Stimulated activated CD4-positive, alpha-beta T cell treated with anti-CD3 and anti-CD28 coated beads, Interleukin-2, amount 100 ng/mL, for 24 hours (primary cell): ENCODE measurements at regions not wholly inside any gene's neighbourhood (a gene's known extent, or its start where the extent isn't known, plus 50 kb on each side); places are given as distances from the start of the nearest gene placed in this dataset.

Experiments used
- DNase-seq, 2 donors: peaks; one replicate each; pipeline ENCODE4 v3.0.0-alpha.2; 2020

GRCh38 chr4:14504162-14504561, 498.1 kb upstream of the CPEB2 start:
- no peak for DNase-seq

- no peak for DNase-seq
Measured at GRCh38 chr4:14513471-14513870, 488.8 kb upstream of the CPEB2 start.

DNA sequence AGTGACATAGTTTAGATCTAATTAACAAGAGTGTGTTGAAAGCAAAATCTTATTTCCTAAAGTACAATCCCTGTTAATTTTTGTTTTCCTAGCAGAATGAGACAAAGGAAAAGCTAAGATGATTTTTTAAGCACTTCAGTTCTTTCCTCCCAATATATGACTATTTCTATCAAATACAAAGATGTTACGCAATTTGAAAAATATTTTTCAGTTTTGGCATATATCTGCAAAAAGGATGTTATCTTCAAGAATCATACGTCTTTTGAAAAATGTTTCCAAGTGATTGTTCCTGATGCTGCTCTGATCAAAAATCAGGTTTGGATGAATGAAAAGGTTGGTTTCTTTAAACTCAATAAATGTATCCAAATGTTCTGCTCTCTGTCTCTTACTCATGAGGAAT, 486.7 kb upstream of the CPEB2 start:
- DNase-seq = no peak

GRCh38 chr4:14518136-14518535, 484.1 kb upstream of the CPEB2 start:
- no peak for DNase-seq

DNA sequence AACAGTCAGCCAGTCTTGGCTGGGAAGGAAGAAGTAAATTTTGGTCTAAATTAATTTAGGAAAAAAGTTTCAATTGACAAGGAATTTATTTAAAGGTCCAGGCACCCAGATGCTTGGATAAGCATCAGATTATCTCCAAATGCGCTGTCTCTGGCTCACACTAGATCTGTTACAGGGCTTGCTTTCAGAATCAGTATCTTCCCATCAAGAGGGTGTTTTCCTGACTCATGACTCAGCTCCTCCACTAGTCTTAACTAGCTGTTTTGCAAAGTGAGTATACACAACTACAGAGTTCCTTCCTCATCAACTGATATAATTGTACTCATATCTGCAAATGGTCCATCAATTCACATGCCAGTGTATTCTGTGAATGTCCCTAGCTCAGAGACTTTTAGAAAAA, 482.1 kb upstream of the CPEB2 start:
- no peak for DNase-seq

- no peak for DNase-seq
Measured at GRCh38 chr4:14524276-14524675, 478.0 kb upstream of the CPEB2 start.

- DNase-seq = no peak
Measured at GRCh38 chr4:14528918-14529317, 473.4 kb upstream of the CPEB2 start.

GRCh38 chr4:14529653-14530052, 472.6 kb upstream of the CPEB2 start:
- no peak for DNase-seq

DNA sequence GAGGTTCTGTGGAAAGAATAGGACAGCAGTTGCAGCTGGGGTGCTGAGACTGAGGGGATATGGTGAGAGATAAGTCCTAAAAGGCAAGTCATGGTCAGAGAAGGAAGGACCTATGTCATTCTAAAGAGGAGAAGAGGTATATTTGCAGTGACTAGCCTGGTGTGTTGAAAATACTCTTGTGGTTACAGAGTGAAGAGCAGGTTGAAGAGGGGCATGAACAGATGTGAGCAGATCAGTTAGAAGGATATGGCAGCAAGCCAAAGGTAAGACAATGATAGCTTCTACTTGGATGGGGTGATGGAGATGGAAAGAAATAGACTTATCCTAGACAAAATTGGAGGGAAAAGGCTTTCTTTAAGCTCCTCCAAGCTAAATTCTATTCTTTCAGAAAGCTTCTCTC, 469.8 kb upstream of the CPEB2 start:
- DNase-seq = no peak

DNA sequence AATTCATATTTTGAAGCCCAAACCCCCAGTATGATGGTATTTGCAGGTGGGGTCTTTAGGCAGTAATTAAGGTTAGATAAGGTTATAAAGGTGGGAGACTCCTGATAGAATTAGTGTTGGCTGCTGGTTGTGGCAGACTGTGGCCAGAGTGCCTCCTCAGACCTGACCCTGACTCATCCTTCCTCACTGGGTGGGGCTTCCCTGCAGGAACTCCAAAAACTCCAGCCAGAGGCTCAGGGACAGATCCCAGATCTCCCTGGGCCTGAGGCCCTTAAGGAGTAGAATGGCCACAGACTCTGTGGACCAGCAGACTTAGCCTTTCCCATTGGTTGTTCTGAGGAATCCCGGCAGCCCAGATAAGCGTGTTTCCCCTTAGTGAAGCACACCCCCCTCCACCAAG, 463.0 kb upstream of the CPEB2 start:
- DNase-seq = no peak

DNA sequence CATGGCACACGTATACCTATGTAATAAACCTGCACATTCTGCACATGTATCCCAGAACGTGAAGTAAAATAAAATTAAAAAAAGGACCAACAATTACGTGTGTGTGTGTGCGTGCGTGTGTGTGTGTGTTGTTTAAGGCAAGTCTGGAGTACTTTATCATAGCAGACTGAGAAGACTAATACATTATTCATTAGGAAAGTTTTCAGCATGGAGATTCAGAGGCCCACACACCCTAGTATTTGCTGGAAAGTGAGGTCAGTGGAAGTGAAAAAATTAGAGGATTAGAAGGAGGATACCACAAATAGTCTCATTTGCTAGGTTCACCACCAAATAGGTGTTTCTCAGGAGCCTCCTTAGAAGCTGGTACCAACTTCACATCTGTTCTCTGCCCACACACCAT, 457.1 kb upstream of the CPEB2 start:
- no peak for DNase-seq

- no peak for DNase-seq
Measured at GRCh38 chr4:14545807-14546206, 456.5 kb upstream of the CPEB2 start.

- DNase-seq = no peak
Measured at GRCh38 chr4:14552119-14552518, 450.2 kb upstream of the CPEB2 start.

DNA sequence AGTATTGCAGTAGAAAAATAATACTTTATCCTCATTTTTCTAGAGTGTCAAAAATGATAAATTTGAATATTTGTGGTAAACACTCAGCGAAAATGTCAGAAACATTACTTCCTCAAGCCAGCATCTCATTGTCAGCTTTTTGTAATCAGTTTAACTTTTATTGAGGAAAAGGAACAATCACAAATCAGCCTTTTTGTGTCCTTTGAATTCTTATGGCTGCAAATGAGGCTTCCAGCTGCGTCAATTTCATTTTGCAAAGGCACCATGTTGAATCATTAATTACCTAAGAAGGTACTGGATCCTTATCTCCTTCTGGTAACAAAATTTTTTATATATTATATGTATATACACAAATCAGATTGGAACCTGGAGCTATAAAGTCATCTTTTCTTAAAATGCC, 442.6 kb upstream of the CPEB2 start:
- DNase-seq = no peak

DNA sequence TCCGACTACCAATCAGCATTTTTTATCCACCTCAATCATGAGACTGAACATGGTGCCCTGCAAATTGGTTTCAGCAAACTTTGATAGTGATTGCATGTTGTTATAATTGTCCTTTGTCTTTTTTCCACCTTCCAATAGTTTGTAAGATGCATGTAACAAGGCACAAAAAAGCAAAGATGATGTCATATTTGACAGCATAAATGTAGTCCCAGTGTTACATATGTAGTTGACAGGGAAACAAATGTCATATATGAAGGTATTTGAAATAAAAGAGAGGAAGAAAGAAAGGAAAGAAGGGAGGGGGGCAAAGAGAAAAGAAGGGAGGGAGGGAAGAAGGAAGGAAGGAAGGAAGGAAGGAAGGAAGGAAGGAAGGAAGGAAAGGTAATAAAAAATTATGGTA, 441.7 kb upstream of the CPEB2 start:
- DNase-seq = no peak

GRCh38 chr4:14562901-14563300, 439.4 kb upstream of the CPEB2 start:
- DNase-seq = no peak

DNA sequence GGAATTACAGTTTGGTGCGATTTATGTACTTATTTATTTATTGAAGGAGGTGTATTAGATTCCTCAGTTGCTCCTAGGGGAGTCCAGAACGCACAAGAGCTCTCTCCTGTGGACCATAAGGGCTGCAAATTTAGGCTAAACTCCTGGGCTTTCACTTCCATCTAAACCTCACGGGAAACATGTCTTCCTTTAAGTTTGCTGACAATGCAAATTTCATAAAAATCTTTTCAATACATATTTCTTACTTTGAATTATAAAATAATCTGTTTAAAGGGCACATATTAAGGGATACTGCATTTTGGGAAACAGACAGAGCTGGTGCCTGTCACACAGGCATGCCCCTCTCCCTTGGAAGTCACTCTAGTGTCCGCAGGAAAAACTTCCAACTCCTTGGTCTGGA, 438.0 kb upstream of the CPEB2 start:
- DNase-seq = no peak

DNA sequence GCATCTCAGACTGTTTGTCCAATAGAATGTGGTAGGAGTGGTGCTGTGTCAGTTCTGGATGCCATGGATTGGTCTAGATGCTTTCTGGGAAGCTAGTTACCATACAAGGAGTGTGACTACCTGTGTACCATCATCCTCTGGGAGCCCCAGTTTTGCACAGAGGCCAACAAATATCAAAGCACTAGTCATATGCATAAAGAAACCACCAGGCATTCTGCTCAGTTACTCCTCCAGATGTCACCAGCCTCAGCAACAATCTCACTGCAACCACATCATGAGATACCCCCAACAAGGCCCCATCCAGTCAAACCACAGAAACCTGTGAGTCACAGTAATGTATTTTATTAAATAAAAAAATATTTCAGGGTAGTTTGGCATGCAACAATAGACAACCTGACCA, 435.8 kb upstream of the CPEB2 start:
- no peak for DNase-seq

DNA sequence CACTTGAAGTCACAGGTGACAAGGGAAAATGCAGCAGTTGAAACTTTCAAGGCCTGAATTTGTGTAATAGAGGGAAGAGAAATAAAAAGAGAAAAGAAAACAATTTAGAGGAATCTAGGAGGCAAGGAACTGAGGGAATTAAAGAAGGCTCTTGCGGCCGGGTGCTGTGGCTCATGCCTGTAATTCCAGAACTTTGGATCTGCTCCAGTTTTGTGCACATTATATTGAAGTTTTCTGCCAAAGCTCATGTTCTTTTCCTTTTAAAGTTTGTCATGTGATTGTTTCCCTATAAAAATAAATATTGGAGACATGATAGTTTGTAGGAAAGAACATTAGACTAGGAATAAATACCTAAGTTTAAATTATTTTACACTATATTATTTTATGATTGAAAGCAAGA, 433.9 kb upstream of the CPEB2 start:
- DNase-seq = no peak

DNA sequence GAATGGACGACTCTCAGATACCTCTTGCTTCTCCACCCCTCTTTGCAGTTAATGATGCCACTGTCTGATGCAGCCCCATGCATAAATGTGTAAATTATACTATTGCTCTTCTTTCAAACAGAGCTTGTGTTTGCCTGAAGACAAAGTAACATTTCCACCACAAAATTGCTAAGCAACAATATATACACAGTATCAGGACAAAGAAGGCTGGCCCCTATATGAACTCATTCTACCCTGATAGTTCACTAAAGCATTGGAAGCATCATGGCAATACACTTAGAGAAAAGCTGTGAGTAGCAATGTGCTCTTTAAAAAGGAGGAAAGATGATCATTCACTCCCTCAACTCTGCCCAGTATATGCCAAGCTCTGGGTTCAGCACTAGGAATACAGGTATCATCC, 427.0 kb upstream of the CPEB2 start:
- no peak for DNase-seq

GRCh38 chr4:14575919-14576318, 426.4 kb upstream of the CPEB2 start:
- no peak for DNase-seq

GRCh38 chr4:14580061-14580460, 422.2 kb upstream of the CPEB2 start:
- no peak for DNase-seq

GRCh38 chr4:14581741-14582140, 420.5 kb upstream of the CPEB2 start:
- no peak for DNase-seq

DNA sequence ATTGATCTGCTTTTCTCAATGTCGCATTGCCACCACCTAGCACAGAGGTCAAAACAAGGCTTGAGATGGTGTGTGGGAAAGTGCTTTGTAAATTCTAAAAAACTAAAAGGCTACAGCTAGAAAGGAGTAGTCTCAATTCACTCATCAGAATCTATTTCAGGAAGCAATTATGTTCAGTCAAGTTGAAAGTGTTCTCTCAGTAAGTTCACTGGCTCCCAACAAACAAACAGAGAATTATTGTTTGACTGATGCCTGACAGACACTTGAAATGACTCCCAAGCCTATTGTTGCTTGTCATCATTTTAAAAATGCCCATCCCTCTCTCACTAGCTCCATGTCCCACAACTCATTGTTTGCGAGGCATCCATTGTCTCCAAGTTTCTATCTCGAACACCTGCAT, 419.6 kb upstream of the CPEB2 start:
- no peak for DNase-seq

GRCh38 chr4:14583331-14583730, 418.9 kb upstream of the CPEB2 start:
- no peak for DNase-seq

DNA sequence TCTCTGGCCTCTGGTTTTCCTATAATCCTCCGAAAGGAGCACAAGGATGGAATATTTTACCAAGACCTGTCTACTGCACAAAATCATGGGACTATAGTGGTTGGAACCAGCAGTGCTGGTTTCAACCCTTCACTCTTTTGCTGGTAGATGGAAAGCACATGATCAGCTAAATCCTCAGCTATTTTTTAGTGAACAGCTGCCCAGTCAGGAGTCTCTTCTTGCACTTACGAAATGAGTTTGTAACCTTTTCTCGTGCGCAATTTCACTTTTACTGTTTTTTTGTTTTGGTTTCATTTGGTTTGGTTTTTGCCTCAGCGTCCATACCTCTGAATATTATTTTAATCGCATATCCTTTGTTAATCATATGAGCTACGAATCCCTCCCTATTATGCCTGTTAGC, 418.5 kb upstream of the CPEB2 start:
- no peak for DNase-seq
